ENCODE measurements at regions not wholly inside any gene's neighbourhood (a gene's known extent, or its start where the extent isn't known, plus 50 kb on each side); places are given as distances from the start of the nearest gene placed in this dataset.

- Histone ChIP-seq H3K27ac (no peak overlapping the region), H3K4me3 (no peak overlapping the region), H3K27me3 (no peaks in the 10 kb centered on the region), H3K9me3 (peaks cover 0 to 7% (median 0%) of the 10 kb centered on the region in 3 donors), H3K4me1 (no peaks in the 10 kb centered on the region), H3K36me3 (no peaks in the 10 kb centered on the region)
- TF ChIP-seq POLR2AphosphoS5 (IDR thresholded peaks at IDR 0.05), result no peak
- TF ChIP-seq EP300 (IDR thresholded peaks at IDR 0.05), result no peak
- no peak for TF ChIP-seq CTCF (IDR thresholded peaks at IDR 0.05)
- no peak for TF ChIP-seq POLR2A (IDR thresholded peaks at IDR 0.05)
- 93% methylated on average over 1 of the region's 1 CpG; no CpG with 5 or more reads in 1 of the 2 donors for WGBS, 2 donors (ENCODE audit: low coverage in 1 of 2)
- no peak for ATAC-seq
These were observed 322.3 kb downstream of the CDH2 start for GRCh38 chr18:27854631-27855030.

- H3K27me3 ChIP-seq, result no peaks in the 10 kb centered on the region
- no peak for ATAC-seq
- H3K4me1 ChIP-seq, result no peaks in the 10 kb centered on the region
- no peak for TF ChIP-seq EP300 (IDR thresholded peaks at IDR 0.05)
- TF ChIP-seq POLR2A (IDR thresholded peaks at IDR 0.05), result no peak
- TF ChIP-seq CTCF (IDR thresholded peaks at IDR 0.05), result no peak
- TF ChIP-seq POLR2AphosphoS5 (IDR thresholded peaks at IDR 0.05), result no peak
- H3K4me3 ChIP-seq, result no peak overlapping the region
- WGBS, 2 donors (ENCODE audit: low coverage in 1 of 2), result 87% methylated on average over 4 of the region's 4 CpGs
- no peaks in the 10 kb centered on the region for H3K9me3 ChIP-seq
- no peaks in the 10 kb centered on the region for H3K36me3 ChIP-seq
- no peak overlapping the region for H3K27ac ChIP-seq
These were observed 328.6 kb downstream of the CDH2 start for GRCh38 chr18:27848336-27848735.

GRCh38 chr18:27847412-27847811 is 329.5 kb downstream of the CDH2 start:
- WGBS, 2 donors (ENCODE audit: low coverage in 1 of 2), result 69 to 82% methylated on average over 4 of the region's 4 CpGs
- Histone ChIP-seq H3K4me1 (no peaks in the 10 kb centered on the region), H3K27me3 (no peaks in the 10 kb centered on the region), H3K4me3 (no peak overlapping the region), H3K9me3 (no peaks in the 10 kb centered on the region), H3K36me3 (no peaks in the 10 kb centered on the region), H3K27ac (no peak overlapping the region)
- no peak for ATAC-seq
- no peak for TF ChIP-seq CTCF (IDR thresholded peaks at IDR 0.05)
- no peak for TF ChIP-seq POLR2AphosphoS5 (IDR thresholded peaks at IDR 0.05)
- no peak for TF ChIP-seq POLR2A (IDR thresholded peaks at IDR 0.05)
- no peak for TF ChIP-seq EP300 (IDR thresholded peaks at IDR 0.05)

GRCh38 chr18:27845897-27846296 is 331.0 kb downstream of the CDH2 start:
- no peaks in the 10 kb centered on the region for H3K4me1 ChIP-seq
- H3K36me3 ChIP-seq, result no peaks in the 10 kb centered on the region
- 67% methylated on average over 2 of the region's 2 CpGs for WGBS, 2 donors (ENCODE audit: low coverage in 1 of 2)
- H3K9me3 ChIP-seq, result peaks cover 0 to 2% (median 0%) of the 10 kb centered on the region in 3 donors
- no peak overlapping the region for H3K4me3 ChIP-seq
- H3K27me3 ChIP-seq, result no peaks in the 10 kb centered on the region
- ATAC-seq, result no peak
- TF ChIP-seq POLR2A (IDR thresholded peaks at IDR 0.05) (no peak), POLR2AphosphoS5 (IDR thresholded peaks at IDR 0.05) (no peak), CTCF (IDR thresholded peaks at IDR 0.05) (no peak), EP300 (IDR thresholded peaks at IDR 0.05) (no peak)
- no peak overlapping the region for H3K27ac ChIP-seq

- TF ChIP-seq CTCF (IDR thresholded peaks at IDR 0.05) (no peak), POLR2AphosphoS5 (IDR thresholded peaks at IDR 0.05) (no peak), EP300 (IDR thresholded peaks at IDR 0.05) (no peak), POLR2A (IDR thresholded peaks at IDR 0.05) (no peak)
- Histone ChIP-seq H3K27ac (no peak overlapping the region), H3K4me3 (no peak overlapping the region), H3K36me3 (no peaks in the 10 kb centered on the region), H3K9me3 (peaks cover 0 to 17% (median 0%) of the 10 kb centered on the region in 3 donors), H3K27me3 (no peaks in the 10 kb centered on the region), H3K4me1 (no peaks in the 10 kb centered on the region)
- no peak for ATAC-seq
- WGBS, 2 donors (ENCODE audit: low coverage in 1 of 2), result 55 to 64% methylated on average over 2 of the region's 3 CpGs
These were observed 332.9 kb downstream of the CDH2 start for GRCh38 chr18:27843783-27844777.
